ENCODE measurements at regions not wholly inside any gene's neighbourhood (a gene's known extent, or its start where the extent isn't known, plus 50 kb on each side); places are given as distances from the start of the nearest gene placed in this dataset.

GRCh38 chr12:126087692-126088091 lies 1022.5 kb downstream of the AACS start:
- Histone ChIP-seq H3K36me3 (ENCODE audit: control insufficient read depth in 2 of 2, extremely low read depth in 1 of 2, insufficient read depth in 2 of 2, low read length in 2 of 2) (no peaks in the 10 kb centered on the region), H3K9me3 (replicated peaks; ENCODE audit: control insufficient read depth, insufficient read depth, low read length) (peaks cover 5% of the 10 kb centered on the region), H3K9ac (replicated peaks; ENCODE audit: extremely low read depth, insufficient read depth, low read length) (no peak overlapping the region), H3K4me3 (replicated peaks in 1 of 3; ENCODE audit: insufficient read depth in 1 of 3, low read depth in 1 of 3, low read length in 3 of 3) (no peak overlapping the region), H3K27ac (ENCODE audit: insufficient read depth, low read depth, low read length) (no peak overlapping the region), H2AFZ (ENCODE audit: low read depth, low read length) (no peak overlapping the region), H3K4me1 (ENCODE audit: control insufficient read depth, extremely low read depth, insufficient read depth, low read length) (no peaks in the 10 kb centered on the region), H3K9me1 (replicated peaks; ENCODE audit: control insufficient read depth, extremely low read depth, insufficient read depth, low read length) (no peaks in the 10 kb centered on the region), H4K20me1 (replicated peaks; ENCODE audit: control insufficient read depth, extremely low read depth, insufficient read depth, low read length) (no peaks in the 10 kb centered on the region), H3K79me2 (ENCODE audit: control insufficient read depth, insufficient read depth, low read length) (no peaks in the 10 kb centered on the region), H3K27me3 (ENCODE audit: control insufficient read depth in 2 of 2, insufficient read depth in 2 of 2, low read length in 2 of 2) (no peaks in the 10 kb centered on the region), H3K4me2 (ENCODE audit: insufficient read depth, low read length) (no peak overlapping the region)
- ChIA-PET CTCF (no interaction called here), POLR2A (no interaction called here)
- BruUV-seq (replicated peaks): no TSS peak
- dilution Hi-C loops (cut with MboI; ENCODE audit: extremely low pct_ligation_motif_present, low sequenced_read_pairs): no loop called here
- no peak for FAIRE-seq
- TF ChIP-seq JUN (IDR thresholded peaks at IDR 0.05; ENCODE audit: borderline replicate concordance, insufficient read depth, insufficient read length, low read depth): no peak
- DNase-seq (ENCODE audit: low read depth, low spot score): no peak
- intact Hi-C loops (cut with micrococcal nuclease): no loop called here

DNA sequence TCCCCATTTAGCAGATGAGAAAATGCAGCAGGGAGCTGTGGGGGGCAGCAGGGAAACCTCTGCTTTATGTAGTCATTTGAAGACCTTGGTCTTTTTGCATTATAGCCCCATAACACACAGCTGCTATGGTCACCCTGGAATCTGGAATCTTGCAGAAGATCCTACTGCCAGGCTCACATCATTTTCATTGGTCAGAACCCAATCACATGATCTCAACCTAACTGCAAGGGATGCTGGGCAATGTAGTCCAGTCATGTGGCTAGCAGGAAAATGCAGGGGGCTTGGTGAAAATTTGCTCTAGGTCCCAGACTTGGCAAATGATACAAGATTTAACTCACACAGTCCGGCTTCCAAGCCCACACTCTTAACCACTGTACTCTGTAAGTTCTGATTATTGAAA lies 1028.7 kb downstream of the AACS start:
- BruUV-seq (replicated peaks): no TSS peak
- Histone ChIP-seq H3K4me2 (ENCODE audit: insufficient read depth, low read length) (no peak overlapping the region), H3K4me1 (ENCODE audit: control insufficient read depth, extremely low read depth, insufficient read depth, low read length) (no peaks in the 10 kb centered on the region), H3K4me3 (replicated peaks in 1 of 3; ENCODE audit: insufficient read depth in 1 of 3, low read depth in 1 of 3, low read length in 3 of 3) (no peak overlapping the region), H3K27ac (ENCODE audit: insufficient read depth, low read depth, low read length) (no peak overlapping the region), H4K20me1 (replicated peaks; ENCODE audit: control insufficient read depth, extremely low read depth, insufficient read depth, low read length) (no peaks in the 10 kb centered on the region), H3K36me3 (ENCODE audit: control insufficient read depth in 2 of 2, extremely low read depth in 1 of 2, insufficient read depth in 2 of 2, low read length in 2 of 2) (no peaks in the 10 kb centered on the region), H3K9ac (replicated peaks; ENCODE audit: extremely low read depth, insufficient read depth, low read length) (no peak overlapping the region), H3K9me1 (replicated peaks; ENCODE audit: control insufficient read depth, extremely low read depth, insufficient read depth, low read length) (no peaks in the 10 kb centered on the region), H3K9me3 (replicated peaks; ENCODE audit: control insufficient read depth, insufficient read depth, low read length) (peaks cover 1% of the 10 kb centered on the region), H3K79me2 (ENCODE audit: control insufficient read depth, insufficient read depth, low read length) (no peaks in the 10 kb centered on the region), H3K27me3 (ENCODE audit: control insufficient read depth in 2 of 2, insufficient read depth in 2 of 2, low read length in 2 of 2) (no peaks in the 10 kb centered on the region), H2AFZ (ENCODE audit: low read depth, low read length) (no peak overlapping the region)
- dilution Hi-C loops (cut with MboI; ENCODE audit: extremely low pct_ligation_motif_present, low sequenced_read_pairs) (no loop called here), intact Hi-C loops (cut with micrococcal nuclease) (no loop called here)
- DNase-seq (ENCODE audit: low read depth, low spot score) (no peak), FAIRE-seq (no peak)
- POLR2A ChIA-PET: interaction anchor here (0.5 kb wide), 1 partner anchor 14 kb away, joined by 5 read pairs; no protein-coding TSS in a partner anchor
- TF ChIP-seq, protein P1, sequence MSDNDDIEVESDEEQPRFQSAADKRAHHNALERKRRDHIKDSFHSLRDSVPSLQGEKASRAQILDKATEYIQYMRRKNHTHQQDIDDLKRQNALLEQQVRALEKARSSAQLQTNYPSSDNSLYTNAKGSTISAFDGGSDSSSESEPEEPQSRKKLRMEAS (IDR thresholded peaks at IDR 0.05; ENCODE audit: insufficient read depth, insufficient read length): no peak
- TF ChIP-seq EZH2 (IDR thresholded peaks at IDR 0.05; ENCODE audit: borderline replicate concordance, low read depth, low read length, severe bottlenecking) (no peak), CTCF (IDR thresholded peaks at IDR 0.05; ENCODE audit: extremely low read depth in 1 of 2, insufficient read depth in 1 of 2, low read depth in 1 of 2, low read length in 2 of 2) (no peak)
- CTCF ChIA-PET: no interaction called here

All from endothelial cell of umbilical vein (primary cell).